SK-N-MC (cell line): ENCODE measurements at regions not wholly inside any gene's neighbourhood (a gene's known extent, or its start where the extent isn't known, plus 50 kb on each side); places are given as distances from the start of the nearest gene placed in this dataset.

ENCODE experiments used
- EZH2 ChIP-seq: fragments of 200-600 bp; sonication (generic); IDR thresholded peaks from one replicate; pipeline ENCODE4 v1.6.1; 2017; ENCODE audit warnings: antibody characterized with exemption
- POLR2AphosphoS5 ChIP-seq: IDR thresholded peaks from 2 replicates; pipeline ENCODE4 v1.6.1; 2012; ENCODE audit warnings: mild to moderate bottlenecking, low read depth, low read length, borderline replicate concordance

- no peak for TF ChIP-seq EZH2
- no peak for TF ChIP-seq POLR2AphosphoS5
Measured at GRCh38 chr7:114104035-114104434, 185.2 kb upstream of the PPP1R3A start.
